Prostate gland (tissue), 2 donors: ENCODE measurements at regions not wholly inside any gene's neighbourhood (a gene's known extent, or its start where the extent isn't known, plus 50 kb on each side); places are given as distances from the start of the nearest gene placed in this dataset.

Experiments
- DNase-seq: peaks from one replicate; pipeline ENCODE4 v3.0.0-alpha.2; 2019; ENCODE audit warnings: low spot score
- H3K27ac ChIP-seq, 2 donors: fragments of 200-600 bp; sonication (generic); 2 replicates each; pipeline ENCODE4 v1.5.1; 2017 to 2019
- H3K27me3 ChIP-seq: fragments of 200-600 bp; sonication (generic); replicated peaks from 2 replicates; pipeline ENCODE4 v1.5.1; 2019; ENCODE audit not compliant: insufficient read depth
- H3K36me3 ChIP-seq, 2 donors: fragments of 200-600 bp; sonication (generic); 1 replicate in 1 of 2; 2 replicates in 1 of 2; pipeline versions ENCODE4 v1.5.1 to v1.8.1; 2017 to 2019
- H3K4me1 ChIP-seq: fragments of 200-600 bp; sonication (generic); replicated peaks from 2 replicates; pipeline ENCODE4 v1.5.1; 2019
- H3K4me3 ChIP-seq, 2 donors: fragments of 200-600 bp; sonication (generic); 2 replicates each; pipeline ENCODE4 v1.5.1; 2017 to 2019
- H3K9me3 ChIP-seq: fragments of 200-600 bp; sonication (generic); 2 replicates; pipeline ENCODE4 v1.5.1; 2017
- POLR2A ChIP-seq: fragments of 450-650 bp; IDR thresholded peaks from one replicate; pipeline ENCODE4 v1.6.1; 2016; ENCODE audit warnings: antibody characterized with exemption, mild to moderate bottlenecking
- POLR2AphosphoS5 ChIP-seq: sonication (generic); formaldehyde crosslinking; IDR thresholded peaks from one replicate; pipeline ENCODE4 v1.6.1; 2017; ENCODE audit warnings: antibody characterized with exemption
- WGBS: methylation state at CpG from one replicate; pipeline ENCODE4 v1.1.5; 2018; 5-methylcytosine and 5-hydroxymethylcytosine counted together
- intact Hi-C: fragments of 100-400 bp; cut with DNase I; formaldehyde crosslinking; loops from one replicate; pipeline ENCODE4 v1.14.2; 2022
- TF ChIP-seq, protein P1 (sequence below), 4 experiments: fragments of 200-600 bp in 2 of 4; fragments of 450-650 bp in 2 of 4; sonication (generic) in 2 of 4; IDR thresholded peaks; 1 replicate in 3 of 4; 2 replicates in 1 of 4; pipeline ENCODE4 v1.5.1; 2016 to 2019; ENCODE audit warnings: antibody characterized with exemption in 4 of 4, mild to moderate bottlenecking in 2 of 4, moderate library complexity in 2 of 4

DNA sequence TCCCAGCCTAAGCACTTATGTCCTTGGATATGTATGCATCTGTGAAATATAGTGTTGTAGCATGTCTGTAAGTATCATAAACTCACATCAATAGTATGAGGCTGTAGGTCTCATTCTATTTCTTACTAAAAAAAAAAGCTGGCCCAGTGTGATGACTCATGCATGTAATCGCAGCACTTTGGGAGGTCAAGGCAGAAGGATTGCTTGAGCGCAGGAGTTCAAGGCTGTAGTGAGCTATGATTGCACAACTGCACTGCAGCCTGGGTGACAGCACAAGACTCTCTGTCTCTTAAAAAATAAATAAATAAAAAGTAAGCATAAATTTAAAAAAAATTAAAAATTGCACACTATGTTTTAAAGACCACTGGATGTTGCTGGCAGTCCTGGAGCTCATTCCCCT, 79.1 kb upstream of the SPATA13 start:
- 91% methylated on average over 2 of the region's 2 CpGs for WGBS
- no peak for DNase-seq
- H3K4me3 ChIP-seq = no peak overlapping the region
- H3K9me3 ChIP-seq = no peaks in the 10 kb centered on the region
- H3K36me3 ChIP-seq = no peaks in the 10 kb centered on the region
- no peak for TF ChIP-seq POLR2A
- TF ChIP-seq, protein P1, sequence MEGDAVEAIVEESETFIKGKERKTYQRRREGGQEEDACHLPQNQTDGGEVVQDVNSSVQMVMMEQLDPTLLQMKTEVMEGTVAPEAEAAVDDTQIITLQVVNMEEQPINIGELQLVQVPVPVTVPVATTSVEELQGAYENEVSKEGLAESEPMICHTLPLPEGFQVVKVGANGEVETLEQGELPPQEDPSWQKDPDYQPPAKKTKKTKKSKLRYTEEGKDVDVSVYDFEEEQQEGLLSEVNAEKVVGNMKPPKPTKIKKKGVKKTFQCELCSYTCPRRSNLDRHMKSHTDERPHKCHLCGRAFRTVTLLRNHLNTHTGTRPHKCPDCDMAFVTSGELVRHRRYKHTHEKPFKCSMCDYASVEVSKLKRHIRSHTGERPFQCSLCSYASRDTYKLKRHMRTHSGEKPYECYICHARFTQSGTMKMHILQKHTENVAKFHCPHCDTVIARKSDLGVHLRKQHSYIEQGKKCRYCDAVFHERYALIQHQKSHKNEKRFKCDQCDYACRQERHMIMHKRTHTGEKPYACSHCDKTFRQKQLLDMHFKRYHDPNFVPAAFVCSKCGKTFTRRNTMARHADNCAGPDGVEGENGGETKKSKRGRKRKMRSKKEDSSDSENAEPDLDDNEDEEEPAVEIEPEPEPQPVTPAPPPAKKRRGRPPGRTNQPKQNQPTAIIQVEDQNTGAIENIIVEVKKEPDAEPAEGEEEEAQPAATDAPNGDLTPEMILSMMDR (IDR thresholded peaks at IDR 0.05) = no peak
- no peak for TF ChIP-seq POLR2AphosphoS5
- H3K27ac ChIP-seq = no peak overlapping the region
- no peaks in the 10 kb centered on the region for H3K4me1 ChIP-seq
- intact Hi-C loops = no loop called here
- no peaks in the 10 kb centered on the region for H3K27me3 ChIP-seq

DNA sequence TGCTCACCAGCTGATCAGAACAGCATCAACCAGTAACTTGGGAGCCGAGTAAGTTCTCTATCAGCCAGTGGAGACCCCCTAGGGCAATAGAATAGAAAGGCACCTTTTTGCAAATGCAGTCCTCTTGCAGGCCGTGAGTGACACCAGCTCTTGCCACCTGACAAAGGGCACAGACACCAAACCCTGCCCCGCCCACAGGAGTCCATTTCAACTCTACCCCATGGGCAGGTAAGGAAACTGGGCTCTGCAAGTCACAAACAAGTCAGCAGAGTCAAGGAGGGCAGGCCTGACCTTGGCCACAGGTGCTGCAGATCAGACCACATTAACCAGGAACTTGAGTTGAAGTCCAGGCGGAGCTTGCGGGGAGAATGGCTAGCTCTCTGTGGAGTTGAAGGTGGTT, 77.4 kb upstream of the SPATA13 start:
- intact Hi-C loops = no loop called here
- no peaks in the 10 kb centered on the region for H3K36me3 ChIP-seq
- no peaks in the 10 kb centered on the region for H3K27me3 ChIP-seq
- H3K4me1 ChIP-seq = no peaks in the 10 kb centered on the region
- DNase-seq = no peak
- H3K9me3 ChIP-seq = no peaks in the 10 kb centered on the region
- H3K4me3 ChIP-seq = no peak overlapping the region
- no peak overlapping the region for H3K27ac ChIP-seq
- 87% methylated on average over 5 of the region's 5 CpGs for WGBS
- TF ChIP-seq POLR2A (no peak), POLR2AphosphoS5 (no peak)
- TF ChIP-seq, protein P1 (IDR thresholded peaks at IDR 0.05) = no peak

DNA sequence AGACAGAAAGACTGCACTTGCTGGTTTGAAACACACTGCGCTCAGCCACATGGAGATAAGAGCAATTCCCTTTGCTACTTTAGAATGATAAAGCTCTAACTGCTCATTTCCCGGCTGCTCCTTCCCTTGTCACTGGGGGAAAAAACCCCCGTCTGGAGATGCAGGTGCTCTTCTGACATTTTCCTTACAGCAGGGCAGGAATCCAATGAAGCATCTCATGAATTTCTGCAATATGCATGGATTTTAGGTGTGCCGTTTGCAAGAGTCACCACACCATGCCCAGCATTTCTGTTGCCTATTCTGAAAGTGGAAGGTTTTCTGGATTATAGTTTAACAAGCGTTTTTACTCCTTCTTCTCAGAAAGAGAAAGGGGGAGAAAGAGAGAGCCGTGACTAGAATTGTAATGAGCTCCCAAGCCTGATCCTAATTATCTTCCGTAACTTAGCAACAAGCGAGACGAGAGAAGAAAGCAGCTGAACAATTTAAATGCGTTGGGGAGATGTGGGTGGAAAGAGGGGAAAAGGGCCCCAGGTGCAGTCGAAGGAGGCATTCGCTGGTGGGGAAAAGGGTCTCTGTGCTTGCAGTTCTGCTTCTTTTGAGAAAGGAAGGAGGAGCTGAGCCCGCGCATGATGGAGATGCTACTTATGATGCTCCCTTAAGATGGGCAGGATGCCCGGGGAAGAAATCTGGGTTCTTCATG, 76.6 kb upstream of the SPATA13 start:
- intact Hi-C loops = no loop called here

DNA sequence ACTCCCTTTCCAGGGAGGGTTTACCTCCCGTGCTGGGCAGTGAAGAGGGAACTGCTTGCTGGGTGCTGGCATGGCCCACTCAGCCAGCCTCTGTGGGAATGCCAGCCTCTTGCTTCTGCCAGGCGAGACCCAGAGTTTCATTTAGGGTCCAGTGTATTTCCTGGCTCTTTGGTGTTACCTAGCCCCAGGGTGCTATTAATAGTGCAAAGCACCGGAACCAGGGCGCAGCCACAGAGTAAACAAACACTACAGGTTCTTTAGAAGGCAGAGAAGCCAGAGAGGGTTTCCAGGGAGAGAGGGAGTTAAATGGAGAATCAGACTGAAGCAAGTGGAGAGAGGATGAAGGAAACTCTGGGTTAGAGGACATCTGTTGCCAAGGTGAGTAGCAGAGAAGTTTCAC, 74.9 kb upstream of the SPATA13 start:
- H3K4me3 ChIP-seq = no peak overlapping the region
- intact Hi-C loops = no loop called here
- DNase-seq = no peak
- no peaks in the 10 kb centered on the region for H3K4me1 ChIP-seq
- WGBS = 58% methylated on average over 4 of the region's 4 CpGs
- H3K36me3 ChIP-seq = no peaks in the 10 kb centered on the region
- H3K27me3 ChIP-seq = no peaks in the 10 kb centered on the region
- no peak overlapping the region for H3K27ac ChIP-seq
- no peaks in the 10 kb centered on the region for H3K9me3 ChIP-seq
- TF ChIP-seq POLR2AphosphoS5 (no peak), POLR2A (no peak)
- TF ChIP-seq, protein P1 (IDR thresholded peaks at IDR 0.05) = no peak

More for the DNA sequence above, 76.6 kb upstream of the SPATA13 start:
- no peak overlapping the region for H3K27ac ChIP-seq
- H3K4me1 ChIP-seq = no peaks in the 10 kb centered on the region
- TF ChIP-seq, protein P1 (IDR thresholded peaks at IDR 0.05) = no peak
- no peak for TF ChIP-seq POLR2A
- no peak for TF ChIP-seq POLR2AphosphoS5
- no peak overlapping the region for H3K4me3 ChIP-seq
- H3K27me3 ChIP-seq = no peaks in the 10 kb centered on the region
- no peak for DNase-seq
- no peaks in the 10 kb centered on the region for H3K36me3 ChIP-seq
- H3K9me3 ChIP-seq = no peaks in the 10 kb centered on the region
- 72% methylated on average over 15 of the region's 15 CpGs for WGBS

DNA sequence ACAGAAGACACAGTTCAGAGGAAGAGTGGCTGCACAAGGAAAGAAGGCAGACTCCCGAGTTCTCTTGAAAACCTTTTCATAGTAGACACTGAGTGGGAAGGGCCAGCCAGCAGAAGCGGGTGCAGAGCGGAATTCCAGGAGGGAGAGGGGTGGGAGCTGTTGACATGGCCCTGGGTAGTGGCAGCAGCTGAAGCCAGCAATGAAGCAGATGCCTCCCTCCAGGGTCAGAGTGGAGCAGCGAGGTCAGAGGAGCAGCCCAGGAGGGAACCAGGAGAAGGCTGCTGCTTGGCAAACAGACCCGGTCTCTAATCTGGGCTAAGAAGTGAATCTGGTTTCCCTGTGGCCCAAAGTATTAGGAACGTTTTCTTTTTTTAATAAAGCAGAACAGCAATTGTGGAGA, 73.9 kb upstream of the SPATA13 start:
- Histone ChIP-seq H3K27me3 (no peaks in the 10 kb centered on the region), H3K27ac (no peak overlapping the region), H3K4me1 (no peaks in the 10 kb centered on the region), H3K36me3 (no peaks in the 10 kb centered on the region), H3K9me3 (no peaks in the 10 kb centered on the region), H3K4me3 (no peak overlapping the region)
- 78% methylated on average over 6 of the region's 6 CpGs for WGBS
- intact Hi-C loops = no loop called here
- no peak for DNase-seq
- TF ChIP-seq POLR2A (no peak), POLR2AphosphoS5 (no peak)
- TF ChIP-seq, protein P1 (IDR thresholded peaks at IDR 0.05) = no peak
